Heart left ventricle (tissue), 13 donors: ENCODE measurements at regions not wholly inside any gene's neighbourhood (a gene's known extent, or its start where the extent isn't known, plus 50 kb on each side); places are given as distances from the start of the nearest gene placed in this dataset.

Experiments used
- POLR2A ChIP-seq, 2 donors: fragments of 450-650 bp; IDR thresholded peaks; one replicate each; pipeline ENCODE4 v1.6.1; 2017; ENCODE audit warnings: antibody characterized with exemption in 2 of 2, mild to moderate bottlenecking in 2 of 2, moderate library complexity in 2 of 2
- TF ChIP-seq, protein P1 (sequence below), 12 donors: fragments of 200-600 bp; sonication (generic) in 4 of 12; IDR thresholded peaks; one replicate each; pipeline versions ENCODE4 v1.5.0 to v1.8.0; 2018 to 2022; ENCODE audit warnings: antibody characterized with exemption in 12 of 12, mild to moderate bottlenecking in 5 of 12
- donor health status: ischemic (EF 13 %, LVEDD 7.1; RV severe dilation, severe dysfunction).
- donor health status: DM: no; HTN: yes; CAD: no.
- donor health status: DM: no; HTN: no; CAD: no.
- donor health status: ischemic (EF 25% LVEDD 6.9; RV normal size, moderate dysfunction).
- donor health status: ischemic (EF 25% LVEDD 5.7; RV mildly dilated, moderate dysfunction).
- donor health status: ischemic (EF 35%, LVEDD 5.7; RV mildly dilated, moderate dysfunction).
- donor health status: nonischemic (EF 11% LVEDD 7.7; RV severe dilation, severe dysfunction).
- donor health status: DM: yes; HTN: yes; CAD: no.
- donor health status: PGD.
- donor health status: ischemic (EF 29% LVEDD 5.4; RV normal size, mild dysfunction).
- donor health status: nonischemic (EF 23%, LVEDD 6.1; RV moderate dilation, normal function).

DNA sequence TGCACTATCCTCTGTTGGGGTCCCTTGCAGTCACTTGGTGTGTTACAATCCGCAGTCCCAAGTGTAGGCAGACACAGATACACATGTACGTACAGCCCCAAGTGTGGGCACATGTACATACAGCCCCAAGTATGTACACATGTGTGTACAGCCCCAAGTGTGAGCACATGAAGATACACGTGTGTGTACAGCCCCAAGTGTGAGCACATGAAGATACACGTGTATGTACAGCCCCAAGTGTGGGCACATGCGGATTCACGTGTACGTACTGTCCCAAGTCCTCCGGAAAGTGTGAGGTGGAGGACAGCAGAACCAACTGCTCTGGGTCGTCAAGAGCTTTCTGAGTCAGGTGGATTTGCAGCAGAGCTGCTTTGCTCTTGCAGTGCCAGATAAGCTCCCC is 440.0 kb downstream of the ZNF516 start:
- TF ChIP-seq, protein P1, sequence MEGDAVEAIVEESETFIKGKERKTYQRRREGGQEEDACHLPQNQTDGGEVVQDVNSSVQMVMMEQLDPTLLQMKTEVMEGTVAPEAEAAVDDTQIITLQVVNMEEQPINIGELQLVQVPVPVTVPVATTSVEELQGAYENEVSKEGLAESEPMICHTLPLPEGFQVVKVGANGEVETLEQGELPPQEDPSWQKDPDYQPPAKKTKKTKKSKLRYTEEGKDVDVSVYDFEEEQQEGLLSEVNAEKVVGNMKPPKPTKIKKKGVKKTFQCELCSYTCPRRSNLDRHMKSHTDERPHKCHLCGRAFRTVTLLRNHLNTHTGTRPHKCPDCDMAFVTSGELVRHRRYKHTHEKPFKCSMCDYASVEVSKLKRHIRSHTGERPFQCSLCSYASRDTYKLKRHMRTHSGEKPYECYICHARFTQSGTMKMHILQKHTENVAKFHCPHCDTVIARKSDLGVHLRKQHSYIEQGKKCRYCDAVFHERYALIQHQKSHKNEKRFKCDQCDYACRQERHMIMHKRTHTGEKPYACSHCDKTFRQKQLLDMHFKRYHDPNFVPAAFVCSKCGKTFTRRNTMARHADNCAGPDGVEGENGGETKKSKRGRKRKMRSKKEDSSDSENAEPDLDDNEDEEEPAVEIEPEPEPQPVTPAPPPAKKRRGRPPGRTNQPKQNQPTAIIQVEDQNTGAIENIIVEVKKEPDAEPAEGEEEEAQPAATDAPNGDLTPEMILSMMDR (IDR thresholded peaks at IDR 0.05) = no peak
- no peak for TF ChIP-seq POLR2A (IDR thresholded peaks at IDR 0.05)
